ENCODE measurements at regions not wholly inside any gene's neighbourhood (a gene's known extent, or its start where the extent isn't known, plus 50 kb on each side); places are given as distances from the start of the nearest gene placed in this dataset.

- H3K4me1 Mint-ChIP-seq (ENCODE audit: unreplicated experiment), result peaks cover 4% of the 10 kb centered on the region
- peaks cover 35% of the 10 kb centered on the region for H3K27me3 Mint-ChIP-seq
- no peak overlapping the region for H3K4me3 Mint-ChIP-seq
- no peak overlapping the region for H3K27ac Mint-ChIP-seq
- peaks cover 4% of the 10 kb centered on the region for H3K9me3 Mint-ChIP-seq
- no peaks in the 10 kb centered on the region for H3K36me3 Mint-ChIP-seq
- no peak for TF ChIP-seq CTCF (conservative IDR thresholded peaks at IDR 0.05)
- no peak for DNase-seq (ENCODE audit: extremely low spot score, unreplicated experiment)
These were observed 319.2 kb downstream of the DUSP6 start for GRCh38 chr12:89033062-89033461.

GRCh38 chr12:89029961-89030360 lies 322.3 kb downstream of the DUSP6 start:
- Mint-ChIP-seq H3K27ac (no peak overlapping the region), H3K4me1 (ENCODE audit: unreplicated experiment) (no peaks in the 10 kb centered on the region), H3K4me3 (no peak overlapping the region), H3K27me3 (peaks cover 23% of the 10 kb centered on the region), H3K36me3 (no peaks in the 10 kb centered on the region), H3K9me3 (peaks cover 4% of the 10 kb centered on the region)
- DNase-seq (ENCODE audit: extremely low spot score, unreplicated experiment), result no peak
- TF ChIP-seq CTCF (conservative IDR thresholded peaks at IDR 0.05), result no peak

- H3K36me3 Mint-ChIP-seq, result no peaks in the 10 kb centered on the region
- TF ChIP-seq CTCF (conservative IDR thresholded peaks at IDR 0.05), result no peak
- no peak for DNase-seq (ENCODE audit: extremely low spot score, unreplicated experiment)
- H3K4me1 Mint-ChIP-seq (ENCODE audit: unreplicated experiment), result no peaks in the 10 kb centered on the region
- no peaks in the 10 kb centered on the region for H3K27me3 Mint-ChIP-seq
- no peak overlapping the region for H3K4me3 Mint-ChIP-seq
- H3K9me3 Mint-ChIP-seq, result no peaks in the 10 kb centered on the region
- no peak overlapping the region for H3K27ac Mint-ChIP-seq
These were observed 327.7 kb downstream of the DUSP6 start for GRCh38 chr12:89024580-89024979.

GRCh38 chr12:89023936-89024335 lies 328.4 kb downstream of the DUSP6 start:
- no peak for TF ChIP-seq CTCF (conservative IDR thresholded peaks at IDR 0.05)
- Mint-ChIP-seq H3K4me3 (no peak overlapping the region), H3K4me1 (ENCODE audit: unreplicated experiment) (no peaks in the 10 kb centered on the region), H3K27ac (no peak overlapping the region), H3K9me3 (no peaks in the 10 kb centered on the region), H3K27me3 (no peaks in the 10 kb centered on the region), H3K36me3 (no peaks in the 10 kb centered on the region)
- no peak for DNase-seq (ENCODE audit: extremely low spot score, unreplicated experiment)

GRCh38 chr12:89020689-89021088 lies 331.6 kb downstream of the DUSP6 start:
- no peak for DNase-seq (ENCODE audit: extremely low spot score, unreplicated experiment)
- Mint-ChIP-seq H3K36me3 (no peaks in the 10 kb centered on the region), H3K27me3 (peaks cover 9% of the 10 kb centered on the region), H3K4me1 (ENCODE audit: unreplicated experiment) (peaks cover 15% of the 10 kb centered on the region), H3K9me3 (no peaks in the 10 kb centered on the region), H3K27ac (no peak overlapping the region), H3K4me3 (no peak overlapping the region)
- TF ChIP-seq CTCF (conservative IDR thresholded peaks at IDR 0.05), result no peak

GRCh38 chr12:89020121-89020480 lies 332.2 kb downstream of the DUSP6 start:
- no peak overlapping the region for H3K4me3 Mint-ChIP-seq
- H3K27ac Mint-ChIP-seq, result no peak overlapping the region
- no peaks in the 10 kb centered on the region for H3K9me3 Mint-ChIP-seq
- peaks cover 16% of the 10 kb centered on the region for H3K4me1 Mint-ChIP-seq (ENCODE audit: unreplicated experiment)
- DNase-seq (ENCODE audit: extremely low spot score, unreplicated experiment), result no peak
- no peaks in the 10 kb centered on the region for H3K36me3 Mint-ChIP-seq
- no peak for TF ChIP-seq CTCF (conservative IDR thresholded peaks at IDR 0.05)
- H3K27me3 Mint-ChIP-seq, result peaks cover 11% of the 10 kb centered on the region
